Inferior parietal cortex (tissue), 1 donor: ENCODE measurements at regions not wholly inside any gene's neighbourhood (a gene's known extent, or its start where the extent isn't known, plus 50 kb on each side); places are given as distances from the start of the nearest gene placed in this dataset.

Experiments used
- DNase-seq: peaks from one replicate; pipeline ENCODE4 v3.0.0-alpha.2; 2016; ENCODE audit errors: extremely low spot score

DNA sequence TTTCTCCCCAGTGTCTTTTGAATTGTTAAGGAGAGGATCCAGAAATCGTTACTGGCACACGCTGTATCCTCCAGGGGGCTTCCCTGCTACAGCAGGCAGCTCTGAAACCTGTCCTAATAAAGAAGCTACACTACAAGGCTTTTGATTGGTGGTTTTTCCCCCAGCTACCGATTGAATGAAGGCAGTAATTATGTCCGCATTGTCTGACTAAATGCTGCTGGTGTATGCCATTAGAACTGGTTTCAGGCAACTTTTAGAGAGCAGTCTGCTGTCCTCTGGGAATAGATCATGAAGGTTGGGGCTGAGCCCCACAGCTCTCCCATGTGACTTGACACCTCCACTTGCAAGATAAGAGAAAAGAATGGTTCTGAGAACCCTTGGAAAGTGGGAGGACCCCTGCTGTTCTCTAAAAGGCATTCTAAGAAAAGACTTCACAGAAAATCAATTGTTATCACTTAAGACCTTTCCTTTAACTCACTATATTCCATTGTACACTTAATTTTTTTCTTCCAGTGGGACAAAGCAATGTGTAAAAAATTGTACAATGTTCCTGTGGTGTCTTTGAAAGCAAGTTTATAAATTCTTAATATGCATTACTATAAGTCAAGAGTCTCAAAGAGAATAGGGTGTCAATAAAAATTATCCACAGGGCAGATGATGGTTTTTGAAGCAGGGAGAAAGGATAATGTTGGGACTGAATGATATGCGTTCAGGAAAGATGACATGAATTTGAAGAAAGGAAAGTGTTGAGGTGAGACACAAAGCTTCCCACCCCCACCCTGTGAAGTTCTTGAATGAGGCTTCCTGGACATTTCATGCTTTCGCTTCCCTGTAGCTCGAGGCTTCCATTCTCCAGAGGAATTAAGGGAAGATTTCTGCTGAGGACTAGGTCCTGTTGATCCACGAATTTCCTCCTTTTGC is 53.0 kb upstream of the DAZL start:
- DNase-seq, result no peak

DNA sequence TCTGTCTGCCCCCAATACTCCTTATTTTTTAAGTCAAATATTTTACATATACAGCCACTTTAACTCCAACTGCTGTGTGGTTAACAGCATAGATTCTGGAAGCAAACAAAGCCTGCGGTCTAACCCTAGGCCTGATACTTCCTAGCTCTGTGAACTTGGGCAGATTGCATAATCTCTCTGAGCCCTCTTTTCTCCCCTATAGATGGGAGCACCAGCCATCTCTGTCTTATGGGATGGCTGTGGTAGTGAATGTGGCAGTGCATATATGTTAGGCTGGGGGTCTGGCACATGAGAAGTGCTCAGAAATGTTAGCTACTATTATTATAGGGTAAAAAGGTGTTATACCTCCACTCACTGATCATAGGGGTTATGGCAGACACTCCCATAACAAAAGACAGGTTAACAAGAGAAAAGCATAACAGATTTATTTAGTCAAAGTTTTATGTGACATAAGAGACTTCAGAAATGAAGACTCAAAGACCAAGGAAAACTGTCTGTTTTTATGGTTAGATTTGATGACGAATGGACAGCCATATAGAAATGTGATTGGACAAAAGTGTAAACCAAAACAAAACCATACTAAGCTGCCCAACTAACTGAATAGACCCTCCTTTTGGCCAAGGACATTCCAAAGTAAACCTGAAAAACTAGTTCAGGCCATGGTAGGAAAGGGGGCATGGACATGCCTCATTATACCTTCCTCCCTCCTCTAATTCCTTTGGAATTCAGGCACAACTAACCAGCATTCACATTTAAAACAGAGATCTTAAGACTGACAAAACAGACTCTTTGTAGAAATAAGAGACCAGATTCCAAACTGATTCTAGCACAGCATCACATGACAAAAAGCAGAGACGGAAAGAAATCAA is 53.9 kb upstream of the DAZL start:
- DNase-seq, result no peak

DNA sequence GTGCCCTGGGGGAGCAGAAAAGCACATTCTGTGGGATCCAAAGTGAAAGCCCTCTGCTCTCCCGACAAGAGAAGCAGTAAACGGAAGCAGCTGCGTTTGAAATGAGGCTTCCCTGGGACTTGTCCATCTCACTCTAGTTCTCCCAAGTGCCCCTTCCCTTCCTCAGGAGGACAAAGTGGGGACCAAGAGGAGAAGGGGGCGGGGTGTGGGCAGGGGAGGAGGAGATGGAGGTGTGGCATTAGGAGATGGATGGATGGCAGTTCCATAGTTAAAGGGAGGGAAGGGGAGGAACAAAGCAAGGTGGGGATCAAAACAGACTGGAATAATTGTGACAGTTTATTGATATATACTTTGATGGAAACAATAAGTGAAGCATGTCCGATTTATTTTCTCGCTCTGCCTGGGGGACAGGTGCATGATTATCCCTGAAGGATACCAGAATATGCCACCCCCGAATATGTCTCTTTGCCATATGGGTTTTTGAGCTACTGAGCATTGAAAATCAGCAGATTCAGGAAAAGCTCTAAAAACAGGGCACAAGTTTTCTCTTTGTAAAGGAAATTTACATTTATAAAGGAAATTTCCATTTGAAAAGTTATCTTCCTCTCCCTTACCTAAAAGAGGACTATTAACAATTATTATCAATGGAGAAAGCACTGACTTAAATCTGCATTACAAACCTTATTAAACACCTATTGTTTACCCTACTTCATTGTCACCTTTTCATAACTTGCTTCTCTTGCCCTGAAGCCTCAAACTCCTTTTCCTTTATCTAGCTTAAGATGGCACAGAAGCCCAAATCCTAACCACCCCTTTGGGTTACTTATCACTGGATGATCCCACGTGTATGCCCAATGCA is 58.9 kb upstream of the DAZL start:
- no peak for DNase-seq

DNA sequence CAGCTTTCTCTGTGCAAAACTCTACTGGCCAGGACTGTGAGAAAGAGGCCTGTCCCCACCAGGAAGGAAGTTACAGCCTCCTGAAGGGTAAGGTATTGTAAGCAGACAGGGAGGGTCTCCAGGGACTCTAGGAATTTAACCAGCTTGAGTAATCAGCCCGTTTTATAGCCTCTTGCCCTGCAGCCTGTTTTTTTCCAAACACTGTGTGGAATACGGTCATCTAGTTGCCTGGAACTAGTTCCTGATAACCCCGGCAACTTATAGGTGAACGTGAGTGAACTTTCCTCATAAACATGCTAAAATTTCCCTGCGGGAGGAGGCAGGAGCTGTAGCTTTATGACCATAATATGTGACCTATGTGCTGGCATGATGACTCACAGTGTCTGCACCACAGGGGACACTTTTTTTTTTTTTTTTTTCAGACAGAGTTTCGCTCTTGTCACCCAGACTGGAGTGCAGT is 60.1 kb upstream of the DAZL start:
- no peak for DNase-seq

DNA sequence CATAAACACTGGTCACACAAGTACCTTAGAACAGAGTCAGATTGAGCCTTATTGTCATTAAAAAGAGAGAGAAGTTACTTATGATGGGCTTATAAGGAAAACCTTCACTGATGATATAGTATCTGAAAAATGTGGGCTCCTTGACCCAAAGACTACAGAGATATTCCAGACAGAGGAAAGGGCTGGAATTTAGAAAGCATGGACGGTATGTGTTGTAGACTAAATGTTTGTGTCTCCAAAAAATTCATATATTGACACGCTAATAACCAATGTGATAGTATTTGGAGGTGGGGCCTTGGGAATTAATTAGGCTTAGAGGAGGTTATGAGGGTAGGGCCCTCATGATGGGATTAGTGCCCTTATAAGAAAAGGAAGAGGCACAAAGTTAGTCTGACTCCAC is 61.0 kb upstream of the DAZL start:
- no peak for DNase-seq

DNA sequence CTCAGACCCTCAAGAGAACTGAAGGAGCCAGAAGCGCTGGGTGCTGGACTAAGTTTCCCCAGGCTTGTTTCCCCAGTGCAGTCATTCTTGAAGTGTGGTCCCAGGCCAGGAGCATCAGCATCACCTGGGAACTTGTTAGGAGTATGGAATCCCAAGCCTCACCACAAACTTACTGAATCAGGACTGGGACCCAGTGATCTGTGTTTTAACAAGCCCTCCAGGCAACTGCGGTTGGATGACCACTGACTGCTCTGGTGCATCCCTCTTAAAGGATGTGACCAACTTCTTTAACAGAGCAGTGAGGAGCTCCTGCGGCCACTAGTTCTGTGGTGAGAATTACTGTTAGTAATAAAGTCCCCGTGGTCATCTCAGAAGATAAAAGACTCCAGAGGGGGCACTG is 62.4 kb upstream of the DAZL start:
- DNase-seq, result no peak

DNA sequence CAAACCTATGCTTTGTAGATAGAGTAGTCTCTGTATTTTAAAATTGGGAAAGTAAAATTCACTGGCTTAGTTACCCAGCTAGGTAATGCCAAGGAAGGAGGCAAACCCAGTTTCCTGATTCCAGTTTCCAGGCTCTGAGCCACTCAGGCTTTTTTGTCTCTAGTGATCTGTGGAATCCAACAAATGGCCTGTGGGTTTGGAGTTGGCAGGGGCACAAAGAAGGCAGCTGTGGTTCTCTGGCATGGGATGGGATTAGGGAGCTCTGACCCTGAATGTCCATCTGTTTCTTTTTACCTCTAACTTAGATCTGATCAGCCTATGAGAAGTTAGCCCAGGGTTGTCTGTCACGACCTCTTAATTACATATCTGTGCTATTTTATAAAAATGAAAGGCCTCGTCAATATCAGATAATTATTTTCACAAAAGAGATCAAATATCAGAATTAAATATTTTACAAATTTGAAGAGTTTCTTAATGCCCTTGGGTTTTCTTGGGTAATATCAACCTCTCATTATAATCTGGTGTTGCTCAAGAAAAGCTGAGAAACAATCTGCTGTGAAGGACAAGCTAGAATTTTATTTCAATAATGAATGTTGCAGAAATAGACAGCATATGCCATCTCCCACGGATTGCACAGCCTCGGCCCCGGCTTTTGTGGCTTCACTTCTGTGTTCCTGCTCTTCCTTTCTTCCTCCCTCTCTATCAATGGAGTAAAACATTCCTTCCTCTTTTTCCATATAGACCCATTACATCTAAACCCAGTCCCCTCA is 63.7 kb upstream of the DAZL start:
- DNase-seq, result peak; percentile 15

DNA sequence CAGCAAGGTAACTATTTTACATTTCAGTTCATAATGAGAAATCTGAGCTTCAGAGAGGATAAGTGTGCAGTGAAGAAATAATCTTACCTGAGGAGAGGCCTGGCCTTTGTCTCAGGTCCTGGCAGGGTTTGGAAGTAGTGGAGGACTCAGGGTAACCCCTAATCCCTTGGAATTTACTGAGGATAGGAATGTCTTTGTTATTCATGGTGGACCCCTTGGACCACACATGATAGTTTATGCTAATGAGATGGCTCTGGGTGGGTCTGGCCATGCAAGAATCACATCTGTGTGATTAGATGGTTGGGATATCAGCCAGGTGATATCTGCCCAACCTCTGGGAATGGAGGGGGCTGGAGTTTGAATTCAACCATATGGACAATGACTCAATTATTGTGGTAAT is 65.0 kb upstream of the DAZL start:
- DNase-seq, result no peak

DNA sequence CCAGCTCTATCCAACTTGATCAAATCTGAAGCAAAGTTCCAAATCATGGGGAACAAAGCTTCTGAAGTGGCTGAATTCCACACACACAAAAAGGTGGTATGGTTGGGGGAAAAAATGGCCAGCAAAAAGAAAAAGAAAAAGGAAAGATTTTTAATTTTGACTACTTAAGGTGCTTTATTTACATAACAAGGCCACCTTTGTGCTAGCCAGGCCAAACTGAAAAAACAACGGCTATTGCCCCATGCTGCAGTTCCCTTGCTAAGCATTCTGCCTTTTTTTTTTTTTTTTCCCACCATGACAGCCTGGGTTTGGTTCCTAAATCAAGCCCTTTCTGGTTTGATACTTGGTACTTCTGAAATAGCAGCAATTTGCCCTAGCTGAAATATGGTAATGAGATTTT is 66.5 kb upstream of the DAZL start:
- no peak for DNase-seq

DNA sequence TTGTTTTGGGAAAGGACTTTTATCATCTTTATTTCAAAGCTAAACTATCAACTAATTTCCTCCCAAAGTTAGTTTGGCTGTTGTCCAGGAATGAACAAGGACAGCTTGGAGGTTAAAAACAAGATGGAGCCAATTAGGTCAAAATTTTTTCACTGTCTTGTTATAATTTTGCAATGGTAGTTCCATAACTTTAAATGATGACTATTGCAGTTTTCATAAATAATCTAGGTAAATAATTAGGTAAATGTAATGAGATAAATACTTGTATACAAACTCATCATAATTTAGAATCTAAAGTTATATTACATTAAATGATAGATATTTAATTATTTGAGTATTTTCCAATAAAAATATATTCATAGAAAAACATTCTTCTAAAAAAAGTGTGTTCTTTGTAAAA is 68.3 kb upstream of the DAZL start:
- no peak for DNase-seq

DNA sequence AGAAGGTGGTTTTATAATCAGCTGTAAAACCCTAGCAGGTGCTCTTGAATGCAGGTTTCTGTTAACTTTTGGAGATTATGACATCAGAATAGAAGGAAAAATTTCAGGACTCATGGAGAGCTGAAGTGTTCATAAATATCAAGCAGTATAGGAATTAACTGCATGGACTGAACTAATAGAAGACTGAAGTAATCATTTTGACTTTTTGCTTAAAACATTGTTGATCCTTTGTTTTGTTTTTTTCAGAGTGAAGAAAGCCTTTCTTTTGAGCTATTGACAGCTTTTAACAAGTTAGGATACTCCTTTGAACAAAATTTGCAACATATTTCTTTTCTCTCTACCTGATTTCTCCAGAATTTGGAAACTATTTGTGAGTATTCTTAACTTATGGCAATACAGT is 70.6 kb upstream of the DAZL start:
- no peak for DNase-seq

DNA sequence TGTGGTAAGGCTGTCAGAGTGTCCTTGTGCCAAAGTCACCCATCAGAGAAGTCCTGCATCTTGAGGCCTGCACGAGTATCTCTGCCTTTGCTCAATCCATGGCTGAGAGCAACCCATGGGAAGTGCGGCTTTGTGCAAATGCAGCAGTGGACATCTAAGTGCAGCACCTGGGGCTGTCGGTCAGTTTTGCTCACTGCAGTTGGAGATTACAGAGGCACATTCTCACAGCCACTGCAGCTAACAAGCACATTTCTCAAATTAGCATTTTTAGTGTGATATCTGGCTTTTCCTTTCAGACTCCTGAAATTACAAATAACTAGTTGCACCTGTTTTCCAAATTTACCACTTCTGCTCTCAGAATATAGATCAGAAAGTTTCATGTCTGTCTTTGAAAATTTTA is 81.5 kb upstream of the DAZL start:
- no peak for DNase-seq

DNA sequence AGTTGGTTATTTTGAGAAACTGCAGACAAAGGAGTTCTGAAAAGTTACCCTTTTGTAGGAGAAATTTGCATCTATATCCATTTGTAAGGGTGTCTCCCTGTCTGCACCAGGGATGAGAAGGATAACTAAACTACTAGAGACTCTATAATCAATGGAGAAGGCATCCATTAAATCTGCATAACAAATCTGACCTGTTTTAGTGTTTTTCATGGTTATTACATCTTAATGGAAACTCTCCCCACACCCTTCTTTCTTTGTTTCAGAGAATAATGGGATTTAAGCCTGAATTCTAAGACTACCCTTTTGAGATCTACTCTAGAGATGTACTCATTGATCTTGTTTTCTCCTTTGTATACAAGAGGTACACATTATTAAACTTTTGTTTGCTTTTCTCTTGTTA is 82.0 kb upstream of the DAZL start:
- DNase-seq, result no peak

DNA sequence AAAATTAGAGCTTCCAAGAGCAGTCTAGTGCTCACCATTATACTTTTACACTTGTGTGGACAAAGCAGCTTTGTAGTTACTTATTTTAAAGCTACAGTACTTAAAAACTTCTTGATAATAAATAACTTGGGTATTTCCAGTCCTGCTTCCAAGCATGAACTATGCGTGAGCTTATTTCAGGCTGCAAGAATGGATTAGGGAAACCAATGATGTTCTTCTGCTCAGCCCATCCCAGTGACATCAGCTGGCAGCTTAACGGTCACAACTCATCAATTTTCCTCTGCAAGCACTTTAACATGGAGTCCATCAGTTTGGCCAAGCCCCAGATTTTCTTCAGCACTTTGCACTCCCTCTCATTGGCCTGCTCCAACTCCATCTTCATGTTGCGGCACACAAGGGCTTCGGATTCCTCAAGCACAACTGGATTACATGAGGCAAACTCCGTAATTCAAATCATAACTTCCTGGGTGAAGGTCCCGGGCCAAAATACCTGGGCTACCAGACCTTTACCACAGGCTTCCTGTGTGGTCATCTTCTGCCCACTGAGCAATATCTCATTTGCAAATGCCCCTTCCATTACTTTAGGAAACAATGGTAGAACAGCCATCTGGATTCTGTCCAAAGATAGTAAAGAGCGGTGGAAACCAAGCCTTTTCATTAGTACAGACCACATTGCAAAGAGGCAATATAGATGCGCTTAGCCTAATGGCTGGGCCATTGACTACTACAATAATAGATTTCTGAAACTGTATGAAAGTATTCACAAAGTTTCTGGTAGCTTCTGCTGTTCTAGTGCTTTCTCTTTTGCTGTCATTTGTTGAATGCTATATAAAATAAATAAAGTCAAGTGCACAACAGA is 87.5 kb upstream of the DAZL start:
- no peak for DNase-seq

DNA sequence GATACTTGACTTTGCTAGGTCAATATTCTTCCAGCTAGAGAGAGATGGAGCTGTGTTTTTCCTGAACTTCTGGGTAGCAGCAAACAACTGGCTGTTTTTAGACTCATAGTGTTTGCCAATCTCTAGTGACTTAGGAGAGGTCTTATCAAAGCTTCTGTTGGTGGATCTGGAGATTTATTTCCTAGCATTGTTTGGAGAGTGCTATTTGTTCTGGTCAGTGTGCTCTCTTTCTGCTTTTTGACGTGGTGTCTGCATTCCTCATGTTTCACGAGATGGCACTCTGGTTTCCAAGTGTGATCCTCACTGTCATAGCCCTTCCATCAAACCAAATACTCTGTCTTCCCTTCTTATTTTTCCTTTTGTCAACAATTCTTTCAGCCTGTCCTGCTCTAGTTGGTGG is 88.6 kb upstream of the DAZL start:
- DNase-seq, result no peak

DNA sequence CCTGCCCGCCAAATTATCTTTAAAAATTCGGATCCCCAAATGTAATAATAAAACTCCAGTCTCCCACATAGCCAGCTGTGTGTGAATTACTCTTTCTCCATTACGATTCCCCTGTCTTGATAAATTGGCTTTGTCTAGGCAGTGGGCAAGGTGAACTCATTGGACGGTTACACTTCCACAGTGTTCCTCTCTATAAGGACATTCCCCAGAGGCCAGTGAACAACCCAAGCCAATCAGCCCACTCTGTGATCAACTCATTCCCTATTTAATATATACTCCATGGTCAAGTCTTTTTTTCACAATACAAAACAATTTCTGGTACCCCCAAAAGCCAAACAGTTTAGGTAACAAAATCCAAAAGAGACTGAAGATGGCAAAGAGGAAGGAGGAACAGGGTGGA is 90.5 kb upstream of the DAZL start:
- no peak for DNase-seq

DNA sequence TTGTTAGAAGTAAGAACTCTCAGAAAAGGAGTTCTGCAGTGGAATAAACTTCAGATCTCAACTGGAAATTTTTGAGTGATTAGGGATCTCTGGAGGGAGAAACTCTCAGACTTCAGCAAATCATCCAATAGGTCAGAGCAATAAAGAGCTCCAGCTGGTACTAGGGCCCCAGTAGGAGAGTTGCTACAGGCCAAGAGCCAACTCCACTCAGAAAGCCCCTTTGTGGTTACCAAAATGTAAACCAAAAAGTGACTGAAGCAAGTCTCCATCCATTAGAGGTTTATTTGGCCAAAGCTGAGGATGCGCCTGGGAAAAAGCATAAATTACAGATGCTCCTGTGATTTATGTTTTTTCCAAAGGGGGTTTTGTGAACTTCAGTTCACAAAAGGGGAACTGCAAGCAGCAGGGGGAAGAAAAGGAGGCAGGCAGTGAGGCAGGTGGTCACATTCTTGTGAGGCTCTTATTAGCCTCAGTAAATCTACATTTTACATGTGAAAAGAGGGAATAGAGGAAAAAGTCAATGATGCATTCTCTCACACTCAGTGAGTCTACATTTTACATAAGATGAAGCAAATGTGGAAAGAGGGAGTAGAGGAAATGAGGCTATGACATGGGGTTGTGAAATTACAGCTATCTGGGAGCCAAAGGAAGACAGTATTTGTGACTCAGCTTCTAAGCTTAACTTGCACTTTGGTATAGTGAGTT is 92.4 kb upstream of the DAZL start:
- DNase-seq, result no peak

DNA sequence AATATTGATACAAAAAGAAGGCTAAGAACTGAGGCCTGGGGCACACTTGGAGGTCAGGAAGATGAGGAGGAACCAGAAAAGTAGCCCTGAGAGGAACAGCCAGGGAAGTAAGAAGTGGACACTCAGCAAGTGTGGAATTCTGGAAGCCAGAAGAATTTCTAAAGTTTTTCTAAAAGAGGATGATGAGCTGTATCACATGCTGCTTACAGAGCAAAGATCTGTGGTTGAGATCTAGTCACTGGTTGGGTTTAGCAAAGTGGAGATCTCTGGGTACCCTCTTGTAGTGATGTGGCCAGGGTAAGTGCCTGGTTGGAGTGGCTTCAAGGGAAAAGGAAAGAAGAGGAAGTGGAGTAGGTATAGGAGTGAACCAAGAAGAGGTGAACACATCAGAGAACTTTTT is 95.4 kb upstream of the DAZL start:
- no peak for DNase-seq

DNA sequence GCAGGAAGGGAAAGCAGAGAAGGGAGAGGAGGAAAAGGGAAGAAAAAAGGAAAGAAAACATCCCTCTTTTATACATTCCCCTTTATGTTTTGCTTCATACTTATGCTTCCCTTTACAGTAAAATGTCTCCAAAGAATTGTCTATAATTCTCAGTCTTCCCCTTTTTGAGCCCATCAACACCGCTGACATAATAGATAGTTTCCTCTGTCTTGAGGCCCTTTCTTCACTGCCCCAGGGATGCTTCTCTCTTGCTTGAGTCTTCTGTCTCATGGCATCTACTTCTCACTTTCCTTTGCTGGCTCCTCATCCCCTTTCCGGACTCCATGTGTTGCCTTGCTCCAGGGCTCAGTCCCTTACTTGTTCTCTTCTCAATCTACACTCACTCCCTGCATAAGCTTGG is 99.7 kb upstream of the DAZL start:
- DNase-seq, result no peak

DNA sequence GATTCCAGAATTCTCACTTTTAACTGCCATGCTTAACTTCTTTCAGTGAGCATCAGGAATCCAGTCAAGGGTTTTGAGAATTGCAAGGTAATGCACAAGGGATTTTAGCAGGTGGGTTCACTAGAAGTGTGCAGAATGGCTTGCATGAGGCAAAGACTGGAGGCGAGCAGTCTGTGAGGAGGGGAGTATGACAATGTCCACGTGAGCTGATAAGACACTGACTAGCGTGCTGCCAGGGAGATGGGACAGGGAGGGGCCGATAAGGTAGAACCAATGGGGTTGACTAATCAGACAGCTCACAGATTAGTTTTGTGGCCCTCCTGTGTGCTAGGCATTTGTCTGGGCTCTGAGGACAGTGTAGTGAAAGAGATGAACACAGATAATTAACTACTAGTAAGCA is 102.0 kb upstream of the DAZL start:
- no peak for DNase-seq
